OCI-LY7 (cell line): ENCODE measurements at regions not wholly inside any gene's neighbourhood (a gene's known extent, or its start where the extent isn't known, plus 50 kb on each side); places are given as distances from the start of the nearest gene placed in this dataset.

Experiments used
- BruUV-seq: library from RNA; stranded (reverse); fragments of 400-500 nt; replicated peaks from 2 replicates; lab custom pipeline; 2021; lab: Mats Ljungman, UMichigan
- CTCF ChIA-PET: fragments of 300-600 bp; sonication (Branson Sonifier 250); formaldehyde crosslinking; loops from one replicate; lab custom pipeline; 2022; ENCODE audit warnings: antibody characterized with exemption; ENCODE audit not compliant: unreplicated experiment; lab: Charles Lee
- POLR2A ChIA-PET: fragments of 300-600 bp; sonication (Branson Sonifier 250); formaldehyde crosslinking; loops from one replicate; lab custom pipeline; 2022; ENCODE audit warnings: antibody characterized with exemption; lab: Charles Lee
- DNase-seq: peaks from one replicate; pipeline ENCODE4 v3.0.0-alpha.2; 2015; ENCODE audit warnings: low spot score
- H2AFZ ChIP-seq: fragments of 200-600 bp; sonication (generic), shearing (Covaris generic); 2 replicates; pipeline ENCODE4 v1.6.1; 2014; ENCODE audit warnings: mild to moderate bottlenecking, antibody characterized with exemption, low read length, moderate library complexity
- H3K27ac ChIP-seq: fragments of 200-600 bp; sonication (generic); 2 replicates; pipeline ENCODE4 v1.5.1; 2014; ENCODE audit warnings: mixed run types, low read depth, mild to moderate bottlenecking, moderate library complexity, low read length, inconsistent platforms; ENCODE audit not compliant: poor library complexity, severe bottlenecking
- H3K36me3 ChIP-seq: fragments of 200-600 bp; sonication (generic); 2 replicates; pipeline ENCODE4 v1.6.1; 2014; ENCODE audit warnings: mild to moderate bottlenecking, antibody characterized with exemption, low read length, moderate library complexity, mixed read lengths; ENCODE audit not compliant: insufficient read depth
- H3K4me1 ChIP-seq: fragments of 200-600 bp; sonication (generic); 2 replicates; pipeline ENCODE4 v1.5.1; 2014; ENCODE audit warnings: mild to moderate bottlenecking, low read length; ENCODE audit not compliant: insufficient read depth, poor library complexity, severe bottlenecking
- H3K4me2 ChIP-seq: fragments of 200-600 bp; sonication (generic); 2 replicates; pipeline ENCODE4 v1.6.1; 2014; ENCODE audit warnings: mild to moderate bottlenecking, low read length
- H3K4me3 ChIP-seq: fragments of 200-600 bp; sonication (generic); 2 replicates; pipeline ENCODE4 v1.5.1; 2014; ENCODE audit warnings: mild to moderate bottlenecking, low read depth, low read length; ENCODE audit not compliant: poor library complexity, severe bottlenecking
- H3K79me2 ChIP-seq: fragments of 200-600 bp; sonication (generic); 2 replicates; pipeline ENCODE4 v1.6.1; 2016; ENCODE audit warnings: low read depth, mild to moderate bottlenecking, low read length, moderate library complexity, mixed read lengths; ENCODE audit not compliant: insufficient read depth
- H3K9me2 ChIP-seq: fragments of 200-600 bp; sonication (generic); 2 replicates; pipeline ENCODE4 v1.6.1; 2016; ENCODE audit warnings: mild to moderate bottlenecking, low read length, mixed read lengths; ENCODE audit not compliant: insufficient read depth
- H3K9me3 ChIP-seq: fragments of 200-600 bp; sonication (generic); 2 replicates; pipeline ENCODE4 v1.6.1; 2014; ENCODE audit warnings: mild to moderate bottlenecking, mixed run types, low read length, mixed read lengths
- H4K20me1 ChIP-seq: fragments of 200-600 bp; sonication (generic); 2 replicates; pipeline ENCODE4 v1.6.1; 2014; ENCODE audit warnings: mild to moderate bottlenecking, antibody characterized with exemption, low read length, moderate library complexity, mixed read lengths; ENCODE audit not compliant: insufficient read depth
- EZH2phosphoT487 ChIP-seq: fragments of 200-600 bp; sonication (generic); IDR thresholded peaks from 2 replicates; pipeline ENCODE4 v1.6.1; 2018; ENCODE audit warnings: low read depth, borderline replicate concordance, mild to moderate bottlenecking, mixed run types, antibody characterized with exemption, low read length, moderate library complexity, mixed read lengths
- intact Hi-C: fragments of 100-400 bp; cut with micrococcal nuclease; formaldehyde crosslinking; loops from one replicate; pipeline ENCODE4 v1.10.0; 2022; ENCODE audit not compliant: unreplicated experiment
- TF ChIP-seq, protein P1 (sequence below): fragments of 200-600 bp; sonication (generic); conservative IDR thresholded peaks from 2 replicates; pipeline ENCODE4 v1.5.1; 2014; ENCODE audit warnings: mild to moderate bottlenecking, antibody characterized with exemption, low read length, moderate library complexity, mixed read lengths

DNA sequence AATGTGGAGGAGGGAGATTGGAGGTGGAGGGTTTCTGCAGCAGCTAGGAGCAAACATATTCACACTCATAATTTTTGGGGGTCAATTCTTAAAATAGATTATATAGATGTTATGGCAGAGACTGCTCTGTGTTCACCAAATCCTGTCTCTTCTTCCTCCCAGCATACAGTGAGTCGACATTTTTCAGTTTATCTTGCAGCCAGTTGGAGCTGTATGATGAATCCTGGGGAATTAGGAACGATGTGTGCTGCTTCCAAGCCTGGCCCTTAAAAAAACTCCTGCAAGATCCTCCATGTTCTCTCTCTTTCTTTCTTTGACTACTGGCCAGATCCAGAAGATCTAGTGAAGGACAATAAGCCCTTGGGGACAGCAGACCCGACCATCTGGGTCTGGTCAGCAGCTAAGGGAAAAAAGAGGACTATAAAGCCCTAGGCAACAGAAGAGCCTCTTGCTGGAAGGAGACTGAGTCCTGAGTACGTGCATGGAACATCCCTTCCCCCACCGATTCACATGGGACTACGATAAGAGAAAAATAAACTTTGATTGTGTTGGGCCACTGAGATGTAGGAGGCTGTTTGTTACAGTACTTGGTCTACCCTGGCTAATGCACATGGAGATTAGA is 55.8 kb upstream of the POMP start:
- ChIA-PET CTCF (no interaction called here), POLR2A (no interaction called here)
- no peaks in the 10 kb centered on the region for H3K36me3 ChIP-seq
- TF ChIP-seq EZH2phosphoT487, result no peak
- TF ChIP-seq, protein P1, sequence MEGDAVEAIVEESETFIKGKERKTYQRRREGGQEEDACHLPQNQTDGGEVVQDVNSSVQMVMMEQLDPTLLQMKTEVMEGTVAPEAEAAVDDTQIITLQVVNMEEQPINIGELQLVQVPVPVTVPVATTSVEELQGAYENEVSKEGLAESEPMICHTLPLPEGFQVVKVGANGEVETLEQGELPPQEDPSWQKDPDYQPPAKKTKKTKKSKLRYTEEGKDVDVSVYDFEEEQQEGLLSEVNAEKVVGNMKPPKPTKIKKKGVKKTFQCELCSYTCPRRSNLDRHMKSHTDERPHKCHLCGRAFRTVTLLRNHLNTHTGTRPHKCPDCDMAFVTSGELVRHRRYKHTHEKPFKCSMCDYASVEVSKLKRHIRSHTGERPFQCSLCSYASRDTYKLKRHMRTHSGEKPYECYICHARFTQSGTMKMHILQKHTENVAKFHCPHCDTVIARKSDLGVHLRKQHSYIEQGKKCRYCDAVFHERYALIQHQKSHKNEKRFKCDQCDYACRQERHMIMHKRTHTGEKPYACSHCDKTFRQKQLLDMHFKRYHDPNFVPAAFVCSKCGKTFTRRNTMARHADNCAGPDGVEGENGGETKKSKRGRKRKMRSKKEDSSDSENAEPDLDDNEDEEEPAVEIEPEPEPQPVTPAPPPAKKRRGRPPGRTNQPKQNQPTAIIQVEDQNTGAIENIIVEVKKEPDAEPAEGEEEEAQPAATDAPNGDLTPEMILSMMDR, result no peak
- H3K79me2 ChIP-seq, result no peaks in the 10 kb centered on the region
- H3K4me2 ChIP-seq, result no peak overlapping the region
- intact Hi-C loops, result no loop called here
- BruUV-seq, result no TSS peak
- no peak overlapping the region for H3K4me3 ChIP-seq
- no peaks in the 10 kb centered on the region for H4K20me1 ChIP-seq
- no peaks in the 10 kb centered on the region for H3K4me1 ChIP-seq
- DNase-seq, result no peak
- no peak overlapping the region for H2AFZ ChIP-seq
- H3K27ac ChIP-seq, result no peak overlapping the region
- no peaks in the 10 kb centered on the region for H3K9me2 ChIP-seq
- no peaks in the 10 kb centered on the region for H3K9me3 ChIP-seq

DNA sequence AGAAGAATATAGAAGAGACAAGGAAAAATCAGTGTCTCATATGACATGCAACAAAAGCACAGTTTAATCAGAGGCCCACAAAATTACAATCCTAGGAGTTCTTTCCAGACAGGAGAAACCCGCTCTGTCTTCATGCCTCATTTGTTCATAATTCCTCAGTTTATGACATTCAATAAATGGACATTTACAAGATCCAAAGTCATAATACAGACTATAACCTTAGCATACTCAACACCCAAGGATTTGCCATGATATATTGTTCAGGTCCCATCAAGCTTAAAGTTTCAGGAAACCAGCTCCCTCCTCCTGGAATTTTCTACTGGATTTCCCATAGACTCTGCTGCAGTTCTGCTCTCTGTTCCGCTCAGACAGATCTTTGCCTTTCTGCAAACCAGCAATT is 56.4 kb upstream of the POMP start:
- H3K4me3 ChIP-seq, result no peak overlapping the region
- H3K36me3 ChIP-seq, result no peaks in the 10 kb centered on the region
- BruUV-seq, result no TSS peak
- intact Hi-C loops, result no loop called here
- DNase-seq, result no peak
- H3K9me3 ChIP-seq, result no peaks in the 10 kb centered on the region
- TF ChIP-seq EZH2phosphoT487, result no peak
- TF ChIP-seq, protein P1, result no peak
- no peak overlapping the region for H2AFZ ChIP-seq
- H3K27ac ChIP-seq, result no peak overlapping the region
- no peaks in the 10 kb centered on the region for H3K79me2 ChIP-seq
- no peaks in the 10 kb centered on the region for H3K4me1 ChIP-seq
- no peaks in the 10 kb centered on the region for H4K20me1 ChIP-seq
- H3K9me2 ChIP-seq, result no peaks in the 10 kb centered on the region
- ChIA-PET CTCF (no interaction called here), POLR2A (no interaction called here)
- no peak overlapping the region for H3K4me2 ChIP-seq

DNA sequence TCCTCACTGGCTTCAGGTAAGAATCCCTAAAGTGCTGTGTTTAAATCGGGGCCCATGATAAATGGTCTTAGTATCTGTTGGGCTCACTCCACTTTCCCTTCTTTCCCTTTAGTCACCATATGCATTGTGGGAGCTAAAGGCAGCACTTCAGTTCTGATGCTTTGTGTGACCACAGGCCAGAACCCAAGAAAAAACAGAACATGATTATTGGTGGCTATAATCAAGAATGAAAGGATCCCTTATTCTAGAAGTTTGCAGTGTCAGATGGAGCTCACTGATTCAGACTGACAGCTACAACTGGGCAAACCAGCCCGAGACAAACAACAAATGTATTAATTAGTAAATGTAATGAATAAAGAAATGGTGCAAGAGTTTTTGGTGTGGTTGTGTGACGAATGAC is 57.3 kb upstream of the POMP start:
- no peak overlapping the region for H3K4me3 ChIP-seq
- intact Hi-C loops, result no loop called here
- no peaks in the 10 kb centered on the region for H3K9me3 ChIP-seq
- no peaks in the 10 kb centered on the region for H4K20me1 ChIP-seq
- no peaks in the 10 kb centered on the region for H3K9me2 ChIP-seq
- no peak overlapping the region for H3K4me2 ChIP-seq
- POLR2A ChIA-PET, result interaction anchor here (1.1 to 1.2 kb wide), 2 partner anchors 10 to 13 kb away, joined by 3 to 4 read pairs; no protein-coding TSS in a partner anchor
- CTCF ChIA-PET, result no interaction called here
- H3K36me3 ChIP-seq, result no peaks in the 10 kb centered on the region
- BruUV-seq, result no TSS peak
- DNase-seq, result no peak
- TF ChIP-seq, protein P1, result no peak
- TF ChIP-seq EZH2phosphoT487, result no peak
- H3K27ac ChIP-seq, result no peak overlapping the region
- H2AFZ ChIP-seq, result no peak overlapping the region
- no peaks in the 10 kb centered on the region for H3K79me2 ChIP-seq
- H3K4me1 ChIP-seq, result no peaks in the 10 kb centered on the region
